HUDEP-2 (cell line): ENCODE measurements at regions not wholly inside any gene's neighbourhood (a gene's known extent, or its start where the extent isn't known, plus 50 kb on each side); places are given as distances from the start of the nearest gene placed in this dataset.
A peak's percentile ranks its signal among the peaks of the same experiment; 100 is the strongest.

Experiments used
- DNase-seq, 76 experiments: peaks; one replicate each; lab custom pipeline; 2025; ENCODE audit not compliant: unreplicated experiment in 76 of 76; lab: John Stamatoyannopoulos, UW

- no peak for DNase-seq
These were observed 216.3 kb upstream of the ZNF507 start for GRCh38 chr19:32129141-32129540.

GRCh38 chr19:32130332-32130731, 215.1 kb upstream of the ZNF507 start:
- no peak for DNase-seq

GRCh38 chr19:32131005-32131404, 214.4 kb upstream of the ZNF507 start:
- no peak for DNase-seq

- DNase-seq, result peak in 2 of 76 experiments; percentile 2 to 11
These were observed 207.0 kb upstream of the ZNF507 start for GRCh38 chr19:32138416-32138815.

DNA sequence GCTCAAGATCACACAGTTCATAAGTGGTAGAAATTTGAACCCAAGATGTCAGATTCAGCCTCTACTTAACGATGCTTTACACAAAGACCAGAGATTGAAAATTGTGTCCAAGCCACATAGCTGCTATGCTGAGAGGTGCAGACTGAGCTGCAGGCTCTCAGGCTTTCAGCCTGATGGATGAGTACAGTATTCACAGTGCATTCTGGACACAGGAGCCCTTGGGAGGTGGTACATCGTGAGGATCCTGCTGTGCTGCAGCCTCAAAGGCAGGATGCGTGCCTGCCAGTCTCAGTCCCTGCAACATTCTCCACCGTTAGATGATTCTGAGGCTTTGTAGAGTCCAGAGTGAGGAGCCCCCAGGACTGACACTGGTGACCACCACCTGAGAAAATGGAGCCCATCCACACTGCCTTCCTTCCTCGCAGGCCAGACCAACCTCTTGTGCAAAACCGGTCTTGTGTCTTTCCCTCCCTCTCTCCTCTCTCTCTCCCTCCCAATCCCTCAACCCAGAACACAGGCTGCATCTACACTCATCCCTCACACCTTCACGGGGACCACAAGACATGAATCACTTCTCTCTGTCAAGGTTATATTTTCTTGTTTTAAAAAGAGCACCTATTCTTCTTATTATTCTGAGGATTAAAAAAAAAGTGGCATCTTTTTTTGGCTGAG, 203.4 kb upstream of the ZNF507 start:
- no peak for DNase-seq

GRCh38 chr19:32146664-32147063, 198.7 kb upstream of the ZNF507 start:
- no peak for DNase-seq

DNA sequence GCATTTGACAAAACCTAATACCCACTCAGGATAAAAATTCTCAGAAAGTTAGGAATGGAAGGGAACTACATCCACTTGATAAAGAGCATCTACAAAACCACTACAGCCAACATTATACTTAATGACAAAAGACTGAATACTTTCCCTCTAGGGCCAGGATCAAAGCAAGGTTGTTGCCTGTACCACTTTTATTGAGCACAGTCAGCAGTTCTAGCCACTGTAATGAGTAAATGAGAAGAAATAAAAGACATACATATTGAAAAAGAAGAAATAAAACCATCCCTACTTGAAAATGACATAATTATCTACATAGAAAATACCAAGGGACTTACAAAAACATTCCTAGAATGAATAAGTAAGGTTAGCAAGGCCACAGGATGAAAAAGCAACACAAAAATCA, 194.8 kb upstream of the ZNF507 start:
- DNase-seq, result no peak

DNA sequence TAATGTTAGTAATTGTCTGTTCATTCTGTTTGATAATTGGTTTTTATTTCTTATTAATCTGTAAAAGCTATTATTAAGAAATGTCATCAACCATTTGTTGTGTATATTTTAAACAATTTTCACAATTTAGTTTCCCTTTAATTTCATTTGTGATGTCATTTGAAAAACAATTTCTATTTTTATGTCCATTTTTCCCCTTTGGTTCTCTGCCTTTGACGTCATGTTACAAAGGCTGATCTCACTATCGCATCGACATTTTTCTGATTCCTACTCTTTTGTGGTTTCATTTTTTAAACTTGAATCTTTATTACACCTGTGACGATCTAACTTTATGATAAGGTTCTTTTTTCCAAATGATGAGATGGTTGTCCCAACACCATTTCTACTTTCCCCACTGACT, 191.0 kb upstream of the ZNF507 start:
- no peak for DNase-seq

- no peak for DNase-seq
These were observed 180.9 kb upstream of the ZNF507 start for GRCh38 chr19:32164384-32164992.

DNA sequence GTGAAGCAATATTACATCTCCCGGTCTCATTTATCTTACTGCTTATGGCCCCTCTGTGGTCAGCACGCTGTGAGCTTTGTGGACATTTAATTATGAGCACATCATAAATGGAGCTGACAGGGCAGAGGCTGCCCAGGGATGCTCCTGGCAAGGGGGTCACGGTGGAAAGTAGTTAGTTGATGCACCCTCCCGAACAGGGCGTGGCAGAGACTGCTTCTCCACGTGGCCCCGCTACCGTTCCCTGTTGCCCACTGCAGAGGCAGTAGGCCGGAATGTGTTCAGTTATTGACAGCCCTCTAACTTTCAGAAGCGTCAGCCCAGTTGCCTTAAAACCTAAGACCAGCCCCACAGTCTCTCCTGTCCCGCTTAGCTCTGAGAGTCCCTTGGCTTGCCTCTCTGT, 180.3 kb upstream of the ZNF507 start:
- no peak for DNase-seq

DNA sequence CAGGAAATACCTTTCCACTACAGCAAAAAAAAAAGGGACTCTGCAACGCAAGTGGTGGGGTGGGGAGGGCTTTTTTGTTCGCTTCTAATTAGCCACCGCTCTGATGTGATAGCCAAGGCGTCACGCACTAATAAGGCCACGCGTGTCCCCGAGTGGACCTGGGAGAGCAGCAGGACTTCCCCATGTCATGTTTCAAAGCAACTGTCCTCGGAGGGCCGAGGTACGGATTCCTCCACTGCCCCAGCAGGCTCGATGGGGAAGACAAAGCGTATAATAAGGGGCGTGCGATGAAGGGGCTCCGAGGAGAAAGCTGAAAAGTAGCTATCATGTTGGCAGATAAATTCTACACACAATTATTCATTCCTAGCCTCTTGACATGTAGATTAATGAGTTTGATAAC, 179.7 kb upstream of the ZNF507 start:
- DNase-seq, result no peak

DNA sequence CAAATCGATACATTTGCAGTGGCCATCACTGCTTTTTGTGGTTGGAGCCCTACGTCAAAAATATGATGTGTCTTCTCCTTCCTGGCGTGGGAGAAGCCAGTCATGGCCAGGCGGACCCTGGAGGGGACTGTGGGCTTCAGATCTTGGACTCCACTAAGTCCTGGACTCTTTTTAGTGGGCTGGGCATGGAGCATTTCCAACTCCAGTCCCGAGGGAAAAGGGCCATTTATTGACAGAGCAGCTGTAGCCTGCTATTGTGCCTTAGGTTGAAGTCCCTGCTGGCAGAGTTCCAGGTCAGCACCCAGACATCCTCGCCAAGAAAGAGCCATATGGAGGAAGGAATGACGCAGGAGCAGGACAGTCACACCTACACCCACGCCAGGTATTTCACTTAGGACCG, 179.2 kb upstream of the ZNF507 start:
- DNase-seq, result no peak

DNA sequence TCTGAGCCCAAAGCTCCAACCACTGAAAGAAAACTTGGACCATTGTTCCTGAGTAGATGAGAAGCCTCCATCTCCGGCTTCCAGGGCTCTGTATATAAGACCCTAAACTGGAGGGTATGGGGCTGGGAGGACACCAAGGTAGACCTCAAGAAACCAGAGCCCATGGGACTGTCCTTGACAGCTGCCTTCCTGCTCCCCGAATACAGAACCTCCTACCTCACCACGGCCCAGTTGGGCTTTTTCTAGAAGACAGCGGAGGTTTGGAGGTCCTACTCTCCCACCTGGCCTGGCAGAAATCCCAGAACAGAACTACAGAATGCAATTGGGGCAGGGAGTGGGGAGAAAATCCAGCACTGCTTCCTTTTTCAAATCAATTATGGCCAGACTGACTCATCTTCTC, 177.3 kb upstream of the ZNF507 start:
- no peak for DNase-seq

GRCh38 chr19:32168606-32169005, 176.8 kb upstream of the ZNF507 start:
- DNase-seq, result no peak

GRCh38 chr19:32171719-32172151, 173.7 kb upstream of the ZNF507 start:
- DNase-seq, result no peak

- no peak for DNase-seq
These were observed 172.7 kb upstream of the ZNF507 start for GRCh38 chr19:32172566-32173160.

- DNase-seq, result no peak
These were observed 171.6 kb upstream of the ZNF507 start for GRCh38 chr19:32173836-32174235.

- no peak for DNase-seq
These were observed 170.9 kb upstream of the ZNF507 start for GRCh38 chr19:32174386-32175113.

DNA sequence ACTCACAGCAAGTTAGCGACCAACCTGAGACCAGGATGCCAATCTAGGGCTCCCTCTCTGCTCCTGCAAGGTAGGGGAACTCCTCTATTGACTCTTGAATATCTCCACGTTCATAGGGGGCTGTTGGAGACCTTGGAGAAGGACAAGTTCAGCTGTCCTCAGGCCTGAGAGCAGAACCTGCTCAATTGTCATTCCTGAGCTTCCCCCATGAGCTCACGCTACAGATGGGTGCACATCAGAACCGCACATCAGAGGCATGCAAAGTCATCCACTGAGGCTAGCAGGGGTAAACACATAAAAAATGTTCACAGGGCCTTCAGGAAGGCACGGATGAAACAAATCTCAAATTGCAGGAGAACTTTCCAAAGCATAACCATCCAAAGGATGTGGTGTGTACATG, 168.8 kb upstream of the ZNF507 start:
- DNase-seq, result no peak

DNA sequence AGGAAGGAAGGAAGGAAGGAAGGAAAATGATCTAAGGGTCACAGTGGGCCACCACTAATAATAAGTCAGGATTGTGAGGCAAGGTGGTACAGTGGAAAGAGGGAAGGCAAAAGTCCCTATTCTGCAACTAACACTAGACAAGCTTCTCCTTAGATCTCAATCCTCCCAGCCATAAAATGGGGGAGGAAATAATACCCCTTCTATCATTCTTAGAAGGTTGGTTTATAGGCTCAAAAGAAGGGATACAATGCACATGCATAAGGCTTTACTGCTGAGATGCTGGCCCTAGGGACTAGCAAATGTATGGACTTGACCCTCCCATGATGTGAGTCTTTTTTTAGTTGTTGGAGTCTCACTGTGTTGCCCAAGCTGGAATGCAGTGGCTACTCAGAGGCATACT, 167.7 kb upstream of the ZNF507 start:
- no peak for DNase-seq

DNA sequence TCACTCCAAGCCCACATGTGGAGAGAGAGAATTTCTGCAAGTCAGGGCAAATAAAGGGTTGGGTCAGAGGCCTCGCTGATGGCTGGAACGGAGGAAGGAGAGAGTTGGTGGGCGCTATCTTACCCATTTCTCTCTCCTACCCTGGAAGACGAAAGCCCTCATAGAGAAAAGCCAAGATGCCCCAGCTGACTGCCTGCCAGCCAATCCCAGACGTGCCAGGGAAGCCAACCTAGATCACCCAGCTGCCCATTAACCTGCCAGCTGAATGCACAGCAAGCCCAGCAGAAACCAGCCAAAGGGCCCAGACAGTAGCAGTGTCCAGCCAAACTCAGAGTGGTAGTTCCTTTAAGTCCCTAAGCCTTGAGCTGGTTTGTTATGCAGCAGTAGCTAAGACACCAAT, 167.0 kb upstream of the ZNF507 start:
- DNase-seq, result no peak

GRCh38 chr19:32178956-32179355, 166.5 kb upstream of the ZNF507 start:
- no peak for DNase-seq
